GM23338 (cell line): ENCODE measurements at regions not wholly inside any gene's neighbourhood (a gene's known extent, or its start where the extent isn't known, plus 50 kb on each side); places are given as distances from the start of the nearest gene placed in this dataset.

ENCODE experiments used
- ATAC-seq: fragments of 200-7000 bp; cut with Tn5 transposase; 3 replicates; pipeline ENCODE4 v1.9.1; 2020
- DNase-seq: peaks from one replicate; pipeline ENCODE4 v3.0.0-alpha.2; 2015; ENCODE audit warnings: low spot score
- H2AFZ ChIP-seq: fragments of 200-600 bp; sonication (generic); 2 replicates; pipeline ENCODE4 v1.8.0; 2016; ENCODE audit warnings: antibody characterized with exemption, mild to moderate bottlenecking, moderate library complexity
- H3F3A ChIP-seq: fragments of 200-600 bp; sonication (generic); replicated peaks from 2 replicates; pipeline ENCODE4 v1.8.0; 2017; ENCODE audit warnings: antibody characterized with exemption, mixed run types, low read depth
- H3K27ac ChIP-seq: fragments of 200-600 bp; sonication (generic); 2 replicates; pipeline ENCODE4 v1.6.1; 2016; ENCODE audit warnings: low read depth
- H3K27me3 ChIP-seq: fragments of 200-600 bp; sonication (generic); 2 replicates; pipeline ENCODE4 v1.8.0; 2016; ENCODE audit warnings: mild to moderate bottlenecking, mixed run types, moderate library complexity; ENCODE audit not compliant: insufficient read depth
- H3K36me3 ChIP-seq: fragments of 200-600 bp; sonication (generic); 2 replicates; pipeline ENCODE4 v1.8.0; 2016; ENCODE audit warnings: mild to moderate bottlenecking; ENCODE audit not compliant: insufficient read depth
- H3K4me1 ChIP-seq: fragments of 200-600 bp; sonication (generic); 2 replicates; pipeline ENCODE4 v1.8.0; 2016; ENCODE audit warnings: mild to moderate bottlenecking, moderate library complexity; ENCODE audit not compliant: insufficient read depth
- H3K4me2 ChIP-seq: fragments of 200-600 bp; sonication (generic); 2 replicates; pipeline ENCODE4 v1.7.1; 2017; ENCODE audit warnings: mixed run types
- H3K4me3 ChIP-seq: fragments of 200-600 bp; sonication (generic); 2 replicates; pipeline ENCODE4 v1.6.1; 2016; ENCODE audit warnings: mixed run types
- H3K79me2 ChIP-seq: fragments of 200-600 bp; sonication (generic); replicated peaks from 2 replicates; pipeline ENCODE4 v1.8.0; 2017; ENCODE audit warnings: mild to moderate bottlenecking; ENCODE audit not compliant: insufficient read depth
- H3K9me2 ChIP-seq: fragments of 200-600 bp; sonication (generic); 2 replicates; pipeline ENCODE4 v1.8.0; 2017; ENCODE audit not compliant: insufficient read depth
- H4K20me1 ChIP-seq: fragments of 200-600 bp; sonication (generic); replicated peaks from 2 replicates; pipeline ENCODE4 v1.8.0; 2017; ENCODE audit warnings: mild to moderate bottlenecking; ENCODE audit not compliant: insufficient read depth
- H3K27ac Mint-ChIP-seq: 2 replicates; pipeline ENCODE4 v1.8.0; 2020; ENCODE audit warnings: inconsistent platforms, mild to moderate bottlenecking, moderate library complexity, mixed read lengths
- H3K27me3 Mint-ChIP-seq: 3 replicates; pipeline ENCODE4 v1.8.0; 2022; ENCODE audit warnings: low read depth, mild to moderate bottlenecking, moderate library complexity, mixed read lengths, inconsistent platforms; ENCODE audit not compliant: insufficient read depth, poor library complexity
- H3K36me3 Mint-ChIP-seq: 3 replicates; pipeline ENCODE4 v1.8.0; 2021; ENCODE audit warnings: low read depth, mild to moderate bottlenecking, inconsistent platforms, moderate library complexity, mixed read lengths
- H3K4me1 Mint-ChIP-seq: 3 replicates; pipeline ENCODE4 v1.8.0; 2020; ENCODE audit warnings: mild to moderate bottlenecking, inconsistent platforms, mixed read lengths
- H3K4me3 Mint-ChIP-seq: 3 replicates; pipeline ENCODE4 v1.8.0; 2021; ENCODE audit warnings: moderate library complexity, mild to moderate bottlenecking, inconsistent platforms, mixed read lengths
- H3K9me3 Mint-ChIP-seq: 3 replicates; pipeline ENCODE4 v1.8.0; 2020; ENCODE audit warnings: moderate library complexity, mild to moderate bottlenecking, inconsistent platforms, mixed read lengths
- CREB1 ChIP-seq: fragments of 250-450 bp; sonication (Bioruptor Pico); IDR thresholded peaks from 2 replicates; pipeline ENCODE4 v1.5.0; 2020; ENCODE audit warnings: low read depth, mild to moderate bottlenecking, moderate library complexity
- CTCF ChIP-seq, 2 experiments: fragments of 200-600 bp in 1 of 2; sonication (generic) in 1 of 2; conservative IDR thresholded peaks; 2 replicates each; pipeline versions ENCODE4 v1.5.1 to v1.6.1; 2016 to 2017; ENCODE audit warnings: antibody characterized with exemption in 2 of 2, low read depth in 2 of 2, mild to moderate bottlenecking in 2 of 2, moderate library complexity in 1 of 2
- JUNB ChIP-seq: IDR thresholded peaks from one replicate; pipeline ENCODE4 v1.6.1; 2016; ENCODE audit warnings: antibody characterized with exemption; ENCODE audit not compliant: unreplicated experiment
- TF ChIP-seq, protein P1 (sequence below): fragments of 250-450 bp; sonication (Bioruptor Pico); IDR thresholded peaks from 2 replicates; pipeline ENCODE4 v1.5.0; 2020; ENCODE audit warnings: mild to moderate bottlenecking, moderate library complexity
- TF ChIP-seq, protein P2 (sequence below): IDR thresholded peaks from 2 replicates; pipeline ENCODE4 v1.6.1; 2016; ENCODE audit warnings: antibody characterized with exemption

GRCh38 chr10:3889961-3890522 lies 105.0 kb upstream of the KLF6 start (continued):
- TF ChIP-seq, protein P1, sequence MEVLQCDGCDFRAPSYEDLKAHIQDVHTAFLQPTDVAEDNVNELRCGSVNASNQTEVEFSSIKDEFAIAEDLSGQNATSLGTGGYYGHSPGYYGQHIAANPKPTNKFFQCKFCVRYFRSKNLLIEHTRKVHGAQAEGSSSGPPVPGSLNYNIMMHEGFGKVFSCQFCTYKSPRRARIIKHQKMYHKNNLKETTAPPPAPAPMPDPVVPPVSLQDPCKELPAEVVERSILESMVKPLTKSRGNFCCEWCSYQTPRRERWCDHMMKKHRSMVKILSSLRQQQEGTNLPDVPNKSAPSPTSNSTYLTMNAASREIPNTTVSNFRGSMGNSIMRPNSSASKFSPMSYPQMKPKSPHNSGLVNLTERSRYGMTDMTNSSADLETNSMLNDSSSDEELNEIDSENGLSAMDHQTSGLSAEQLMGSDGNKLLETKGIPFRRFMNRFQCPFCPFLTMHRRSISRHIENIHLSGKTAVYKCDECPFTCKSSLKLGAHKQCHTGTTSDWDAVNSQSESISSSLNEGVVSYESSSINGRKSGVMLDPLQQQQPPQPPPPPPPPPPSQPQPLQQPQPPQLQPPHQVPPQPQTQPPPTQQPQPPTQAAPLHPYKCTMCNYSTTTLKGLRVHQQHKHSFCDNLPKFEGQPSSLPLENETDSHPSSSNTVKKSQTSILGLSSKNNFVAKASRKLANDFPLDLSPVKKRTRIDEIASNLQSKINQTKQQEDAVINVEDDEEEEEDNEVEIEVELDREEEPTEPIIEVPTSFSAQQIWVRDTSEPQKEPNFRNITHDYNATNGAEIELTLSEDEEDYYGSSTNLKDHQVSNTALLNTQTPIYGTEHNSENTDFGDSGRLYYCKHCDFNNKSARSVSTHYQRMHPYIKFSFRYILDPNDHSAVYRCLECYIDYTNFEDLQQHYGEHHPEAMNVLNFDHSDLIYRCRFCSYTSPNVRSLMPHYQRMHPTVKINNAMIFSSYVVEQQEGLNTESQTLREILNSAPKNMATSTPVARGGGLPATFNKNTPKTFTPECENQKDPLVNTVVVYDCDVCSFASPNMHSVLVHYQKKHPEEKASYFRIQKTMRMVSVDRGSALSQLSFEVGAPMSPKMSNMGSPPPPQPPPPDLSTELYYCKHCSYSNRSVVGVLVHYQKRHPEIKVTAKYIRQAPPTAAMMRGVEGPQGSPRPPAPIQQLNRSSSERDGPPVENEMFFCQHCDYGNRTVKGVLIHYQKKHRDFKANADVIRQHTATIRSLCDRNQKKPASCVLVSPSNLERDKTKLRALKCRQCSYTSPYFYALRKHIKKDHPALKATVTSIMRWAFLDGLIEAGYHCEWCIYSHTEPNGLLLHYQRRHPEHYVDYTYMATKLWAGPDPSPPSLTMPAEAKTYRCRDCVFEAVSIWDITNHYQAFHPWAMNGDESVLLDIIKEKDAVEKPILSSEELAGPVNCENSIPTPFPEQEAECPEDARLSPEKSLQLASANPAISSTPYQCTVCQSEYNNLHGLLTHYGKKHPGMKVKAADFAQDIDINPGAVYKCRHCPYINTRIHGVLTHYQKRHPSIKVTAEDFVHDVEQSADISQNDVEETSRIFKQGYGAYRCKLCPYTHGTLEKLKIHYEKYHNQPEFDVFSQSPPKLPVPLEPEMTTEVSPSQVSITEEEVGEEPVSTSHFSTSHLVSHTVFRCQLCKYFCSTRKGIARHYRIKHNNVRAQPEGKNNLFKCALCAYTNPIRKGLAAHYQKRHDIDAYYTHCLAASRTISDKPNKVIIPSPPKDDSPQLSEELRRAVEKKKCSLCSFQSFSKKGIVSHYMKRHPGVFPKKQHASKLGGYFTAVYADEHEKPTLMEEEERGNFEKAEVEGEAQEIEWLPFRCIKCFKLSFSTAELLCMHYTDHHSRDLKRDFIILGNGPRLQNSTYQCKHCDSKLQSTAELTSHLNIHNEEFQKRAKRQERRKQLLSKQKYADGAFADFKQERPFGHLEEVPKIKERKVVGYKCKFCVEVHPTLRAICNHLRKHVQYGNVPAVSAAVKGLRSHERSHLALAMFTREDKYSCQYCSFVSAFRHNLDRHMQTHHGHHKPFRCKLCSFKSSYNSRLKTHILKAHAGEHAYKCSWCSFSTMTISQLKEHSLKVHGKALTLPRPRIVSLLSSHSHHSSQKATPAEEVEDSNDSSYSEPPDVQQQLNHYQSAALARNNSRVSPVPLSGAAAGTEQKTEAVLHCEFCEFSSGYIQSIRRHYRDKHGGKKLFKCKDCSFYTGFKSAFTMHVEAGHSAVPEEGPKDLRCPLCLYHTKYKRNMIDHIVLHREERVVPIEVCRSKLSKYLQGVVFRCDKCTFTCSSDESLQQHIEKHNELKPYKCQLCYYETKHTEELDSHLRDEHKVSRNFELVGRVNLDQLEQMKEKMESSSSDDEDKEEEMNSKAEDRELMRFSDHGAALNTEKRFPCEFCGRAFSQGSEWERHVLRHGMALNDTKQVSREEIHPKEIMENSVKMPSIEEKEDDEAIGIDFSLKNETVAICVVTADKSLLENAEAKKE: no peak

DNA sequence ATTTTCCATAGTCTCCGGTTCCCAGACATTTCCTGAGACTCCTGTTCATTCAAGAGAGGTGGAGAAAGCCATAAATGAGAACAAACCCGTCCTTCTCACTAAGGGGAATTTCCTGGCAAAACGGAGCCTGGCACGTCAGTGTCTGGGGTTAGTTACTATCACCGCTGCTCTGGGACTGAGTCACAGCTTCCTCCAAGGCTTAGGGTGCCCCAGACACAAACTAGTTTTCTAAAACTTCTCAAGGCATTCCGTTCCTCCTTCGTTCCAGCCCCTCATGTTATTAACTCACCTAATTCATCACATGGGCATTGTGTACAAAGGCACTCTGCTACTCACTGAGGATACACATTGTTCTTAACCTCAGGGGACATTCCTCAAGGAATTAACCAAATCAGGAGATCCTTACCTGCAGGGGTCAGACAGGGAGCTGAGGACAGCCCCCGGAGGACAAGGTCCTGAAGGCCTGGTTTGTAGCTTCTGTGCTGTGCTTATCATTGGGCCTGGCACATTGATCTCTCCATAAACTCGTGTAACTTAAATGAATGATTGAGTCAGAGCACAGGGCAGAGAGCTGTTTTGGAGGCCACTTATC lies 103.0 kb upstream of the KLF6 start:
- no peaks in the 10 kb centered on the region for H3K79me2 ChIP-seq
- no peaks in the 10 kb centered on the region for H3K9me3 Mint-ChIP-seq
- H3K27me3 Mint-ChIP-seq: peaks cover 7% of the 10 kb centered on the region
- H3K9me2 ChIP-seq: 0 out of 2 replicates have a peak, but pooled peaks cover 3% of the 10 kb centered on the region
- DNase-seq: peak; percentile 73
- H3K27me3 ChIP-seq: no peaks in the 10 kb centered on the region
- no peak overlapping the region for H3K4me3 Mint-ChIP-seq
- H3K36me3 ChIP-seq: no peaks in the 10 kb centered on the region
- no peak overlapping the region for H3K4me2 ChIP-seq
- peaks cover 14% of the 10 kb centered on the region for H3K4me1 ChIP-seq
- no peaks in the 10 kb centered on the region for H3K36me3 Mint-ChIP-seq
- peak overlapping the region; percentile 70; the same call in 1 of the 2 replicates for H3K27ac Mint-ChIP-seq
- ATAC-seq: peak; percentile 94
- H3K27ac ChIP-seq: no peak overlapping the region; the same call in 1 of the 2 replicates
- no peak overlapping the region for H3K4me3 ChIP-seq
- H3K4me1 Mint-ChIP-seq: peaks cover 38% of the 10 kb centered on the region
- H2AFZ ChIP-seq: no peak overlapping the region
- no peaks in the 10 kb centered on the region for H3F3A ChIP-seq
- no peaks in the 10 kb centered on the region for H4K20me1 ChIP-seq
- TF ChIP-seq CTCF (conservative IDR thresholded peaks at IDR 0.05; ENCODE audit: low read depth in 2 of 2) (peak in 1 of 2 experiments; percentile 14; a peak in 1 of 4 replicates), JUNB (no peak), CREB1 (CRISPR knock-in tag) (peak; percentile 51)
- TF ChIP-seq, protein P1: peak; percentile 94
- TF ChIP-seq, protein P2, sequence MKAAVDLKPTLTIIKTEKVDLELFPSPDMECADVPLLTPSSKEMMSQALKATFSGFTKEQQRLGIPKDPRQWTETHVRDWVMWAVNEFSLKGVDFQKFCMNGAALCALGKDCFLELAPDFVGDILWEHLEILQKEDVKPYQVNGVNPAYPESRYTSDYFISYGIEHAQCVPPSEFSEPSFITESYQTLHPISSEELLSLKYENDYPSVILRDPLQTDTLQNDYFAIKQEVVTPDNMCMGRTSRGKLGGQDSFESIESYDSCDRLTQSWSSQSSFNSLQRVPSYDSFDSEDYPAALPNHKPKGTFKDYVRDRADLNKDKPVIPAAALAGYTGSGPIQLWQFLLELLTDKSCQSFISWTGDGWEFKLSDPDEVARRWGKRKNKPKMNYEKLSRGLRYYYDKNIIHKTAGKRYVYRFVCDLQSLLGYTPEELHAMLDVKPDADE: no peak
